ENCODE measurements at regions not wholly inside any gene's neighbourhood (a gene's known extent, or its start where the extent isn't known, plus 50 kb on each side); places are given as distances from the start of the nearest gene placed in this dataset.
"Not testable (repeated sequence)": the region's sequence is repeated elsewhere in the genome, so short reads cannot be mapped to it uniquely, and the experiment has no call there.

GRCh38 chr12:19666070-19666469 lies 226.8 kb downstream of the AEBP2 start:
- Histone ChIP-seq H3K9me3 (ENCODE audit: low read depth) (no peaks in the 10 kb centered on the region), H3K27me3 (no peaks in the 10 kb centered on the region), H3K27ac (no peak overlapping the region), H3K36me3 (no peaks in the 10 kb centered on the region), H3K4me3 (no peak overlapping the region), H3K4me1 (ENCODE audit: low read depth) (no peaks in the 10 kb centered on the region)
- no peak for TF ChIP-seq CTCF (IDR thresholded peaks at IDR 0.05; ENCODE audit: low read depth, low read length)
- DNase-seq (ENCODE audit: low read depth in 1 of 2, low spot score in 1 of 2) = no peak

GRCh38 chr12:19669793-19670192 lies 230.5 kb downstream of the AEBP2 start:
- H3K4me1 ChIP-seq (ENCODE audit: low read depth) = no peaks in the 10 kb centered on the region
- no peaks in the 10 kb centered on the region for H3K9me3 ChIP-seq (ENCODE audit: low read depth)
- no peaks in the 10 kb centered on the region for H3K36me3 ChIP-seq
- H3K27ac ChIP-seq = no peak overlapping the region
- no peaks in the 10 kb centered on the region for H3K27me3 ChIP-seq
- TF ChIP-seq CTCF (IDR thresholded peaks at IDR 0.05; ENCODE audit: low read depth, low read length) = no peak
- H3K4me3 ChIP-seq = no peak overlapping the region
- DNase-seq (ENCODE audit: low read depth in 1 of 2, low spot score in 1 of 2) = no peak

GRCh38 chr12:19671695-19672094 lies 232.4 kb downstream of the AEBP2 start:
- H3K4me3 ChIP-seq = no peak overlapping the region
- H3K27ac ChIP-seq = no peak overlapping the region
- DNase-seq (ENCODE audit: low read depth in 1 of 2, low spot score in 1 of 2) = no peak
- no peaks in the 10 kb centered on the region for H3K9me3 ChIP-seq (ENCODE audit: low read depth)
- H3K36me3 ChIP-seq = no peaks in the 10 kb centered on the region
- TF ChIP-seq CTCF (IDR thresholded peaks at IDR 0.05; ENCODE audit: low read depth, low read length) = no peak
- no peaks in the 10 kb centered on the region for H3K27me3 ChIP-seq
- H3K4me1 ChIP-seq (ENCODE audit: low read depth) = no peaks in the 10 kb centered on the region

- TF ChIP-seq CTCF (IDR thresholded peaks at IDR 0.05; ENCODE audit: low read depth, low read length) = no peak
- Histone ChIP-seq H3K27ac (no peak overlapping the region), H3K4me3 (no peak overlapping the region), H3K4me1 (ENCODE audit: low read depth) (no peaks in the 10 kb centered on the region), H3K9me3 (ENCODE audit: low read depth) (no peaks in the 10 kb centered on the region), H3K27me3 (no peaks in the 10 kb centered on the region), H3K36me3 (no peaks in the 10 kb centered on the region)
- DNase-seq (ENCODE audit: low read depth in 1 of 2, low spot score in 1 of 2) = no peak
Observed at GRCh38 chr12:19674437-19674836, 235.1 kb downstream of the AEBP2 start.

- Histone ChIP-seq H3K27me3 (no peaks in the 10 kb centered on the region), H3K9me3 (ENCODE audit: low read depth) (no peaks in the 10 kb centered on the region), H3K27ac (no peak overlapping the region), H3K36me3 (no peaks in the 10 kb centered on the region), H3K4me3 (no peak overlapping the region), H3K4me1 (ENCODE audit: low read depth) (no peaks in the 10 kb centered on the region)
- TF ChIP-seq CTCF (IDR thresholded peaks at IDR 0.05; ENCODE audit: low read depth, low read length) = no peak
- DNase-seq (ENCODE audit: low read depth in 1 of 2, low spot score in 1 of 2) = no peak
Observed at GRCh38 chr12:19675361-19675760, 236.1 kb downstream of the AEBP2 start.

GRCh38 chr12:19678501-19678900 lies 239.2 kb downstream of the AEBP2 start:
- not testable (repeated sequence) for H3K27ac ChIP-seq; H3K9me3 ChIP-seq (ENCODE audit: low read depth); H3K4me1 ChIP-seq (ENCODE audit: low read depth); H3K36me3 ChIP-seq; H3K4me3 ChIP-seq; DNase-seq (ENCODE audit: low read depth in 1 of 2, low spot score in 1 of 2); H3K27me3 ChIP-seq

Data from cardiac muscle cell (in vitro differentiated cells and primary cell).